Skin epidermis (tissue), 12 donors: ENCODE measurements at regions not wholly inside any gene's neighbourhood (a gene's known extent, or its start where the extent isn't known, plus 50 kb on each side); places are given as distances from the start of the nearest gene placed in this dataset.
A peak's percentile ranks its signal among the peaks of the same experiment; 100 is the strongest.
"Not testable (repeated sequence)": the region's sequence is repeated elsewhere in the genome, so short reads cannot be mapped to it uniquely, and the experiment has no call there.

Source experiments
- H3K27ac ChIP-seq, 21 experiments: fragments of 200-600 bp; sonication (generic) in 11 of 21; one replicate each; pipeline ENCODE4 v1.5.0; 2020; ENCODE audit warnings: mild to moderate bottlenecking in 3 of 21, inconsistent platforms in 2 of 21, moderate library complexity in 2 of 21
- H3K4me3 ChIP-seq, 7 experiments: fragments of 200-600 bp; sonication (generic) in 2 of 7; one replicate each; pipeline ENCODE4 v1.5.0; 2020; ENCODE audit warnings: inconsistent platforms in 2 of 7, mild to moderate bottlenecking in 2 of 7, moderate library complexity in 1 of 7

- H3K4me3 ChIP-seq, H3K27ac ChIP-seq: not testable (repeated sequence)
Measured at GRCh38 chr16:70014915-70015314, 63.8 kb downstream of the CLEC18A start.

DNA sequence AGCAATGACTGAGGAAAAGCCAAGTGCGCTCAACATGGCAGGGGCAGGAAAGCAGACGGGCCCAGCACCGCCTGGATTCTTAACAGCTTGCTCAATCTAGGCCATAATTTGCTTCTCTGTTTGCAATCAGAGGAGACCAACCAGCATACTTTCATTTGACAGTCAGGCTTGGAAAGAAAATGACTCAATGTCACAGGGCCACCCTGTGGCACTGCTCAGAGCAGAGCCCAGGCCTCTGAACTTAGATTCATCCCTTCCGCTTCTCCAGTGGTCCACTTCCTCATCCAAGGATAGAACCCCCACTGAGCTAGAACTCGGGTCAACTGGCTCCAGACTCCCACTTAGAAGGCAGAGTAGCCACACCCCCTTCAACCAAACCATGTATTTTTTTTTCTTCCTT is 65.6 kb downstream of the CLEC18A start:
- H3K27ac ChIP-seq = peak overlapping the region in 4 of 21 experiments; percentile 30 to 50 (median 44)
- H3K4me3 ChIP-seq = not testable (repeated sequence)

- Histone ChIP-seq H3K4me3 (no peak overlapping the region), H3K27ac (no peak overlapping the region)
Measured at GRCh38 chr16:70018254-70018653, 67.1 kb downstream of the CLEC18A start.

- H3K4me3 ChIP-seq, H3K27ac ChIP-seq: not testable (repeated sequence)
Measured at GRCh38 chr16:70023207-70023606, 72.1 kb downstream of the CLEC18A start.

GRCh38 chr16:70023956-70024355 is 72.8 kb downstream of the CLEC18A start:
- not testable (repeated sequence) for H3K4me3 ChIP-seq, H3K27ac ChIP-seq

DNA sequence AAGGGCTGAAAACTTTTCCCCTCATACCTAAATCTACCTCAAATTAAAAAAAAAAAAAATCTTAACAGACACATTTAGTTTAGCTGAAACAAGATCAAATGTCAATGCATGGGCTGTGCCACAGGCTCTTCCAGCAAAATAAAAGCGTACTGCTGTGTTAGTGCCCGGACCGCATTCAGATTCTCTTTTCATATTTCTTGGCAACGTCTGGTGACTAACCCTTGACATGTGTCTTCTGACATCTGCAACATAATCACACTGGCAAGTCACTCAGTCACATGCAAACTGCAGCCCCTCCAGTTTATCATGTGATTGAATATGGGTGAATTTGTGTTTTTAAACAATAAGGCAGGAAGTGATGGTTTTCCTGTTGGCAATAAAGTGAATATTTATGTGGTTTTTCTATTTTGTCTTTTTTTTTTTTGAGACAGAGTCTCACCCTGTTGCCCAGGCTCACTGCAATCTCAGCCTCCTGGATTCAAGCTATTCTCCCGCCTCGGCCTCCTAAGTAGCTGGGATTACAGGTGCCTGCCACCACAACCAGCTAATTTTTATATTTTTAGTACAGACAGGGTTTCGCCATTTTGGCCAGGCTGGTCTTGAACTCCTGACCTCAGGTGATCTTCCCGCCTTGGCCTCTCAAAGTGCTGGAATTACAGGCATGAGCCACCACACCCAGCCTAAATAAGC is 75.2 kb downstream of the CLEC18A start:
- peak overlapping the region in 11 of 21 experiments; percentile 36 to 71 (median 58) for H3K27ac ChIP-seq
- H3K4me3 ChIP-seq = not testable (repeated sequence)

DNA sequence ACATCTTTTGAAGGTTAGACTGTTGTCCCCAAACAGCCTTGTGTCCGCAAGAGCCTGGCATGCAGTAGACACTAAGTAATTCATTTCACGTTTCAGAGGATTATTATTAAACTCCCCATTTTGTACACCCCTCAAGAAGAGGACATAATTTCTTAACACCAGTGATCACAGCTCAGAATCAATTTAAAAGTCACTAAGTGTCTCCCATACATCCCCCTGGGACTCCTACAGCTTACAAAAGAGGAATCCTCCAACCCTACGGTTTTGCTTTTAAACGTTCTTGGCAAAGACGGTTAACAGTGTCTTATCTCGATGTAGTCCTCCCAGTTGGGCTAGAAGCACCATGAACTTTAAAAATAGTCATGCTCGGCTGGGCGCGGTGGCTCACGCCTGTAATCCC is 81.2 kb upstream of the PDPR start:
- H3K4me3 ChIP-seq, H3K27ac ChIP-seq: not testable (repeated sequence)

GRCh38 chr16:70037913-70038312 is 76.2 kb upstream of the PDPR start:
- H3K27ac ChIP-seq, H3K4me3 ChIP-seq: not testable (repeated sequence)

GRCh38 chr16:70040554-70040953 is 73.6 kb upstream of the PDPR start:
- not testable (repeated sequence) for H3K4me3 ChIP-seq, H3K27ac ChIP-seq

- not testable (repeated sequence) for H3K4me3 ChIP-seq, H3K27ac ChIP-seq
Measured at GRCh38 chr16:70043538-70044067, 70.5 kb upstream of the PDPR start.

DNA sequence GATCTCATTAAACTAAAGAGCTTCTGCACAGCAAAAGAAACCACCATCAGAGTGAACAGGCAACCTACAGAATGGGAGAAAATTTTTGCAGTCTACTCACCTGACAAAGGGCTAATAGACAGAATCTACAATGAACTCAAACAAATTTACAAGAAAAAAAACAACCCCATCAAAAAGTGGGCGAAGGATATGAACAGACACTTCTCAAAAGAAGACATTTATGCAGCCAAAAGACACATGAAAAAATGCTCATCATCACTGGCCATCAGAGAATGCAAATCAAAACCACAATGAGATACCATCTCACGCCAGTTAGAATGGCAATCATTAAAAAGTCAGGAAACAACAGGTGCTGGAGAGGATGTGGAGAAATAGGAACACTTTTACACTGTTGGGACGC is 67.6 kb upstream of the PDPR start:
- not testable (repeated sequence) for H3K4me3 ChIP-seq, H3K27ac ChIP-seq

- H3K27ac ChIP-seq, H3K4me3 ChIP-seq: not testable (repeated sequence)
Measured at GRCh38 chr16:70048083-70048482, 66.0 kb upstream of the PDPR start.

- H3K27ac ChIP-seq, H3K4me3 ChIP-seq: not testable (repeated sequence)
Measured at GRCh38 chr16:70058056-70058455, 56.1 kb upstream of the PDPR start.

DNA sequence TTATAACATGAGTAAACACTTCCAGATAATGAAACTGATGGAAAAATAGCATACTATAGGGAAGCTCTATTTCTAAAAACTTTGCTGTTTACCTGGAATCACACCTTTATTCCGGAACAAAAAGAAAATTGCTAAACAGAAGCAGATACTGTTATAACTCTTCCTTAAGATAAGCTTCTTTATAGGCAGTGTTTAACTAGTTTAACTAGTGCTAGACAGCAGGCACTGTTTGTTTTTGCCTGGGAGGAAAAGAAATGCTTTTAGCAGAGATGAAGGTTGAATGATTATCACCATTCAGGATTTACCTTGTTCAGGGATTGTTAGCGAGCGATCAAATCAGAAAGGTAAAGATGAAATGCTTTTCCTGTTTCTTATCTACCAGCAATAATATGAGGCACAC is 54.7 kb upstream of the PDPR start:
- H3K4me3 ChIP-seq, H3K27ac ChIP-seq: not testable (repeated sequence)

DNA sequence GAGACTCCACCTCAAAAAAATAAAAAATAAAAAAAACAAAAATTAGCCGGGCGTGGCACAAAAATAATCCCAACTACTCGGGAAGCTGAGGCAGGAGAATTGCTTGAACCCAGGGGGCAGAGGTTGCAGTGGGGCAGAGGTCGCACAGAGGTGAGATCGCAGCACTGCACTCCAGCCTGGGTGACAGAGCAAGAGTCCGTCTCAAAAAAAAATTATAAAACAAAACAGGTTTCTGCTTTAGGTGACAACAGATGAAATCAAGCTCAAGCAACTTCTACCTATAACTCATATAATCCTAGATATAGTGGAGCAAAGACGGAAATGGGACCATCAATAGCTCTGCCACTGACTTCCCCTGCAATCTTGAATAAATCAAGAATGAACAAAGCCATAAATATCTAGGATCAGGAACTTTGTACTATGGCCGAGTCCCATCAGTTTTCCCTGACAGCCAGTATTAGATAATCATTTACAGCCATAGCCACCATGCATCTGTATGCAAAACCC is 53.6 kb upstream of the PDPR start:
- not testable (repeated sequence) for H3K27ac ChIP-seq, H3K4me3 ChIP-seq

- H3K27ac ChIP-seq, H3K4me3 ChIP-seq: not testable (repeated sequence)
Measured at GRCh38 chr16:70061671-70062218, 52.4 kb upstream of the PDPR start.

DNA sequence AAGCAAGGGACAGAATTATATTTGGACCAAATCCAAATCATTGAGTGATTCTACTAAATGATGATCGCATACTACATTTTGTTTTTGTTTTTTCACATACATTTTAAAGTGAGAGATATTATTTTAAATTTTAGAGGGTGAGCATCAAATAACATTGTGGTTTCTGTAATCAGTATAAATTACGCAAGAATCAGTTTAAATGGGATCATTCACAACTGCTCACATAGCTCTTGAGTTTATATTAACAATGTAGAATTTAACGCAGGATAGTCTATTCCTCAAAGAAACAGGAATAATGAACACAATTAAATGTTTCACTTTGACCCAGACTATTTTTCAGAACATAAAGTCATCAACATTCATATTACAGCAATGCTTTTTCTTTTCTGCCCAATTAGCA is 51.2 kb upstream of the PDPR start:
- H3K4me3 ChIP-seq, H3K27ac ChIP-seq: not testable (repeated sequence)
